ENCODE measurements at regions not wholly inside any gene's neighbourhood (a gene's known extent, or its start where the extent isn't known, plus 50 kb on each side); places are given as distances from the start of the nearest gene placed in this dataset.

DNA sequence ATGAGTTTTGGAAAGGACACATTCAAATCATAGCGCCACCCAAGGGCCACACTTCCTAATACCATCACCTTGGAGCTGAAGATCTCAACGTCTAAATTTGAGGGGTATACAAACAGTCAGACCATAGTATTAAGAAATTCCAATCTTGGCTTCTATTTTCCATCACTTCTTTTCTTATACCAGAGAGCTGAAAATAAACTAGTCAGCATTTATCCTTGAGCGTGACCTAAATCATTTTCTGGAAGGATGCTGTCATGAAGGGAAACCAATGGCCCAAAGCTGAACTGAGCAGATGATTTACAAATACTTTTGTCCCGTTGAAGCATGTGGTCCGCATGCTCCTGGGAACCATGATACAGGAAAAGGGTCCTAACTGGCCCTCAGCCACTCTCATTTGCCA lies 921.9 kb downstream of the CCSER2 start:
- H3K36me3 ChIP-seq (ENCODE audit: control insufficient read depth in 2 of 2, insufficient read depth in 1 of 2, low read length in 2 of 2): no peaks in the 10 kb centered on the region
- TF ChIP-seq KLF10 (tag by site-specific recombination; IDR thresholded peaks at IDR 0.05) (no peak), ZNF175 (tag by site-specific recombination; IDR thresholded peaks at IDR 0.05) (no peak), ZNF629 (tag by site-specific recombination; IDR thresholded peaks at IDR 0.05) (no peak)
- H3K4me1 ChIP-seq (ENCODE audit: control insufficient read depth, insufficient read depth, low read length): no peaks in the 10 kb centered on the region
- H3K9me3 ChIP-seq (ENCODE audit: control insufficient read depth, insufficient read depth, low read depth, low read length): no peaks in the 10 kb centered on the region
- H3K27ac ChIP-seq (ENCODE audit: extremely low read depth, low read depth, low read length): no peak overlapping the region
- ChIA-PET POLR2A (no interaction called here), CTCF (no interaction called here)
- no peak overlapping the region for H3K4me3 ChIP-seq (ENCODE audit: low read depth, low read length)

GRCh38 chr10:85256481-85256880 lies 928.1 kb downstream of the CCSER2 start:
- Histone ChIP-seq H3K27ac (ENCODE audit: extremely low read depth, low read depth, low read length) (no peak overlapping the region), H3K4me1 (ENCODE audit: control insufficient read depth, insufficient read depth, low read length) (no peaks in the 10 kb centered on the region), H3K36me3 (ENCODE audit: control insufficient read depth in 2 of 2, insufficient read depth in 1 of 2, low read length in 2 of 2) (no peaks in the 10 kb centered on the region), H3K9me3 (ENCODE audit: control insufficient read depth, insufficient read depth, low read depth, low read length) (no peaks in the 10 kb centered on the region), H3K4me3 (ENCODE audit: low read depth, low read length) (no peak overlapping the region)
- TF ChIP-seq ZNF16 (tag by site-specific recombination; IDR thresholded peaks at IDR 0.05; ENCODE audit: low read depth): no peak
- TF ChIP-seq ZNF600 (tag by site-specific recombination; IDR thresholded peaks at IDR 0.05): no peak
- TF ChIP-seq PRDM6 (tag by site-specific recombination; IDR thresholded peaks at IDR 0.05): no peak
- TF ChIP-seq ZNF529 (tag by site-specific recombination; IDR thresholded peaks at IDR 0.05; ENCODE audit: insufficient replicate concordance): no peak
- TF ChIP-seq ZBTB7A (tag by site-specific recombination; IDR thresholded peaks at IDR 0.05; ENCODE audit: low read depth): no peak
- no peak for TF ChIP-seq ZNF555 (tag by site-specific recombination; conservative IDR thresholded peaks at IDR 0.05)
- TF ChIP-seq RBAK (tag by site-specific recombination; IDR thresholded peaks at IDR 0.05): no peak
- TF ChIP-seq ATF2 (tag by site-specific recombination; IDR thresholded peaks at IDR 0.05; ENCODE audit: low read depth): no peak
- ChIA-PET CTCF (no interaction called here), POLR2A (no interaction called here)

GRCh38 chr10:85259908-85260307 lies 931.5 kb downstream of the CCSER2 start:
- Histone ChIP-seq H3K4me1 (ENCODE audit: control insufficient read depth, insufficient read depth, low read length) (no peaks in the 10 kb centered on the region), H3K9me3 (ENCODE audit: control insufficient read depth, insufficient read depth, low read depth, low read length) (no peaks in the 10 kb centered on the region), H3K4me3 (ENCODE audit: low read depth, low read length) (no peak overlapping the region), H3K36me3 (ENCODE audit: control insufficient read depth in 2 of 2, insufficient read depth in 1 of 2, low read length in 2 of 2) (no peaks in the 10 kb centered on the region), H3K27ac (ENCODE audit: extremely low read depth, low read depth, low read length) (no peak overlapping the region)
- POLR2A ChIA-PET: no interaction called here
- TF ChIP-seq ZNF19 (tag by site-specific recombination; IDR thresholded peaks at IDR 0.05; ENCODE audit: low read depth): no peak
- no peak for TF ChIP-seq ZNF48 (tag by site-specific recombination; IDR thresholded peaks at IDR 0.05)
- TF ChIP-seq SALL2 (tag by site-specific recombination; IDR thresholded peaks at IDR 0.05; ENCODE audit: borderline replicate concordance): no peak
- TF ChIP-seq ZNF621 (tag by site-specific recombination; IDR thresholded peaks at IDR 0.05): no peak
- TF ChIP-seq ZNF266 (tag by site-specific recombination; IDR thresholded peaks at IDR 0.05; ENCODE audit: low read depth): no peak
- no peak for TF ChIP-seq ZNF549 (tag by site-specific recombination; IDR thresholded peaks at IDR 0.05)
- TF ChIP-seq ZNF157 (tag by site-specific recombination; IDR thresholded peaks at IDR 0.05): no peak
- TF ChIP-seq, protein P1, sequence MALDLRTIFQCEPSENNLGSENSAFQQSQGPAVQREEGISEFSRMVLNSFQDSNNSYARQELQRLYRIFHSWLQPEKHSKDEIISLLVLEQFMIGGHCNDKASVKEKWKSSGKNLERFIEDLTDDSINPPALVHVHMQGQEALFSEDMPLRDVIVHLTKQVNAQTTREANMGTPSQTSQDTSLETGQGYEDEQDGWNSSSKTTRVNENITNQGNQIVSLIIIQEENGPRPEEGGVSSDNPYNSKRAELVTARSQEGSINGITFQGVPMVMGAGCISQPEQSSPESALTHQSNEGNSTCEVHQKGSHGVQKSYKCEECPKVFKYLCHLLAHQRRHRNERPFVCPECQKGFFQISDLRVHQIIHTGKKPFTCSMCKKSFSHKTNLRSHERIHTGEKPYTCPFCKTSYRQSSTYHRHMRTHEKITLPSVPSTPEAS (tag by site-specific recombination; IDR thresholded peaks at IDR 0.05): no peak
- no peak for TF ChIP-seq ZSCAN30 (tag by site-specific recombination; IDR thresholded peaks at IDR 0.05)
- no peak for TF ChIP-seq HOXA7 (CRISPR knock-in tag; IDR thresholded peaks at IDR 0.05; ENCODE audit: borderline replicate concordance)
- TF ChIP-seq ZNF114 (tag by site-specific recombination; IDR thresholded peaks at IDR 0.05): no peak
- CTCF ChIA-PET: interaction anchor here (0.6 kb wide), 1 partner anchor 13 kb away, joined by 3 read pairs; no protein-coding TSS in a partner anchor
